ENCODE measurements at regions not wholly inside any gene's neighbourhood (a gene's known extent, or its start where the extent isn't known, plus 50 kb on each side); places are given as distances from the start of the nearest gene placed in this dataset.

DNA sequence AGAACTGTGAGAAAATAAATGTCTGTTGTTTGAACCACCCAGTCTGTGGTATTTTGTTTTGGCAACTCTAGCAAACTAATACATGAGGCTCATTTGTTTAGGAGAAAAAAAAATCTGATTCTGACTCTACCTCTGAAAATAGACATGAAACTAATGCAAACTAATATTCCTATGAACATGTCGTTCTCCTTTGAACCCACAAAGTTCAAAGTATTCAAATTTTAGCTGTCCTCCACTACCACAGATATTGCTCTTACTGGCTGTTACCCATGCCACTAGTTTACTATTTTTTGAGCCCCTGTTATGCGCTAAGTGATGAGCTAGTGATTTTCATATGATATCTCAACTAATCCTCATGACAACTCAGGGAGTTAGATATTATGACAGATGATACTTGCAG is 58.8 kb upstream of the ZNF804B start:
- Mint-ChIP-seq H3K27me3 (no peaks in the 10 kb centered on the region), H3K4me3 (no peak overlapping the region), H3K27ac (no peak overlapping the region), H3K9me3 (no peaks in the 10 kb centered on the region), H3K36me3 (ENCODE audit: low read depth) (no peaks in the 10 kb centered on the region), H3K4me1 (no peaks in the 10 kb centered on the region)
- ChIA-PET POLR2A (no interaction called here), CTCF (no interaction called here)
- DNase-seq = no peak

DNA sequence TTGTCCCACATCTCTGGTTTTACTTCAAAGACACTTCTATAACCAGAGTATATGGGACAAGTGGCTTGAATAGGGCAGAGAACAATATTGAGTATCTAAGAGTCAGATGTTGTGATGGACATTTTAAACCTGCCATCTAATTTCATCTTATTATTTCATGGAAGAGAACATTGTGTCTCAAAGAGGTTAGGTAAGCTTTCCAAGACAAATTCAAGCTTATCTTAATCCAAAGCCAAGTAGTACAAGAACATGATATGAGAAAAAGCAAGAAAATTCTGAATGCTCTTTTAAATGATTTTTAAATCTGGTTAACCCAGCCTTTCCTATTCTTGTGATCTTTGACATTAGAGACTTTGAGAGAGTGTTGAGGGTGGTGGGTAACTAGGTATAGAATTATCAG is 65.3 kb upstream of the ZNF804B start:
- H3K4me1 Mint-ChIP-seq = no peaks in the 10 kb centered on the region

DNA sequence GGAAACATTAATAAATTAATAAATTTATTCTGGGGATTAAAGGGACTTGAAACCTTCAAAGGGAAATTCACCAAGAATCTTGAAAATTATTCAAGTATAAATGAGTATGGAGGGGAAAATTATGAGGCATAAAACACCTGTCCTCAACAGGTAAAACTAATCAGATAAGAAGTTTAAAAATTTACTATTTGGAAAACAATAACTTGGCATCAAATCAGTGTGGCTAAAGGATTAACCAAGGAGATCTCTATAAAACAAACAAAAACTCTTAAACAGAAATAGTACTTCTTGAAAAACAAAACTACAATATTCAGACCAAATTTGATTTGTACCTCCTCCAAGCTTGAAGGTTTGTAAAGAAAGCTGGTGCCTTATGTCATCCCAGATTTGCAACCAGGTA is 66.4 kb upstream of the ZNF804B start:
- DNase-seq = no peak
- ChIA-PET CTCF (no interaction called here), POLR2A (no interaction called here)
- Mint-ChIP-seq H3K36me3 (ENCODE audit: low read depth) (no peaks in the 10 kb centered on the region), H3K27ac (no peak overlapping the region), H3K9me3 (no peaks in the 10 kb centered on the region), H3K27me3 (no peaks in the 10 kb centered on the region), H3K4me3 (no peak overlapping the region), H3K4me1 (no peaks in the 10 kb centered on the region)

More for the DNA sequence above, 65.3 kb upstream of the ZNF804B start:
- ChIA-PET POLR2A (no interaction called here), CTCF (no interaction called here)
- Mint-ChIP-seq H3K27ac (no peak overlapping the region), H3K36me3 (ENCODE audit: low read depth) (no peaks in the 10 kb centered on the region), H3K9me3 (no peaks in the 10 kb centered on the region), H3K27me3 (no peaks in the 10 kb centered on the region), H3K4me3 (no peak overlapping the region)
- no peak for DNase-seq

DNA sequence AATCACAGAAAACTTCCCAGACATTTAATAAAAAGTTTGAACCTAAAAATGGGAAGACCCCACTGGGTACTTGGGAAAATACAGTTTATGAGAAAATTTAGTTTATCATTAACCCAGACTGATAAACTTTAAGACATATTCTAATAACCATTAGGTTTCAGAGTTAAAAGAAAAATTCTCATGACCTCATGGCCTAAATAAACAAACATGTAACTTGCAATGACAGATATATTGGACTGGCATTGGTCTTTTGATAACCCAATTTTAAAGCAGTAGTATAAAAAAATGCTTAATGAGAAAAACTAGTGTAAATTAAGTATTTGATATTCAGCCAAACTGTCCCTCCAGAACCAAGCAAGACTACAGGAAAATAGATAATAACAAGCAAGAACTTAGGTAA is 67.0 kb upstream of the ZNF804B start:
- POLR2A ChIA-PET = no interaction called here
- DNase-seq = no peak
- no peaks in the 10 kb centered on the region for H3K27me3 Mint-ChIP-seq
- H3K9me3 Mint-ChIP-seq = no peaks in the 10 kb centered on the region
- H3K36me3 Mint-ChIP-seq (ENCODE audit: low read depth) = no peaks in the 10 kb centered on the region
- CTCF ChIA-PET = no interaction called here
- H3K4me3 Mint-ChIP-seq = no peak overlapping the region
- no peaks in the 10 kb centered on the region for H3K4me1 Mint-ChIP-seq
- H3K27ac Mint-ChIP-seq = no peak overlapping the region

DNA sequence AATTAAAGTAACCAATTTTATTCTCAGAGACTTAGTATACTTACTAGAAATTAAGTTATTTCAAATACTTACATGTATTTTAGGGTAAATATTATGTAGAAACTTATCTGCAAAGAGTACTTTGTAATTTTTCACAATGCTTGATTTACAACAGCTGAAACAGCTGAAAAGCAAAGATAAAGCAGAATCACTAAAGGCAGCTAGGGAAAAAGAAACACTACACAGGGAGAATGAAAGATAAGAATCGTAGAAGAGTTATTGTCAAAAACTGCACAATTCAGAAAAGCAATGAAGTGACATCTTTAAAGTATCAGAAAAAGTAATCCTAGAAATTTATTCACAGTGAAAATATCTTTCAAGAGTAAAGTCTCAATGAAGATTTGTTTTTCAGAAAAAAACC is 69.7 kb upstream of the ZNF804B start:
- POLR2A ChIA-PET = no interaction called here
- H3K27me3 Mint-ChIP-seq = no peaks in the 10 kb centered on the region
- CTCF ChIA-PET = no interaction called here
- no peak for DNase-seq
- H3K27ac Mint-ChIP-seq = no peak overlapping the region
- no peaks in the 10 kb centered on the region for H3K36me3 Mint-ChIP-seq (ENCODE audit: low read depth)
- peaks cover 6% of the 10 kb centered on the region for H3K9me3 Mint-ChIP-seq
- H3K4me3 Mint-ChIP-seq = no peak overlapping the region
- no peaks in the 10 kb centered on the region for H3K4me1 Mint-ChIP-seq

DNA sequence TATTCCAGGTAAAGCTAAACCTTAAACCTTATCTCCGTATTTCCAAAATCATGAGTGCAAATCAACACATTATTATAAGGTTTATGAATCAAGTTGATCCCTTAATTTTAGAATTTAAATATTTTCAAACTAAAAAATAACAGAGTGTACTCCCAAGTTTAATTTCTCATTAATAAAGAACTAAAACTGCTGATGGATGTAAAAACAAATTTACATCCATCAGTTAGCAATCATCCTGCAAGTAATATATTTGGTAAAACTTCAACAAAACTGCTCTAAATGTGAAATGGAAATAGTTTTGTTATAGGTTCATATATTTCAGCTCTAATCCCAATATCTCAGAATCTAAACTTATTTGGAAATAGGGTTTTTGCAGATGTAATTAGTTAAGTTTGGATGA is 71.3 kb upstream of the ZNF804B start:
- no peaks in the 10 kb centered on the region for H3K36me3 Mint-ChIP-seq (ENCODE audit: low read depth)
- POLR2A ChIA-PET = no interaction called here
- CTCF ChIA-PET = no interaction called here
- H3K4me1 Mint-ChIP-seq = no peaks in the 10 kb centered on the region
- no peak for DNase-seq
- H3K9me3 Mint-ChIP-seq = peaks cover 6% of the 10 kb centered on the region
- H3K4me3 Mint-ChIP-seq = no peak overlapping the region
- H3K27me3 Mint-ChIP-seq = no peaks in the 10 kb centered on the region
- H3K27ac Mint-ChIP-seq = no peak overlapping the region

DNA sequence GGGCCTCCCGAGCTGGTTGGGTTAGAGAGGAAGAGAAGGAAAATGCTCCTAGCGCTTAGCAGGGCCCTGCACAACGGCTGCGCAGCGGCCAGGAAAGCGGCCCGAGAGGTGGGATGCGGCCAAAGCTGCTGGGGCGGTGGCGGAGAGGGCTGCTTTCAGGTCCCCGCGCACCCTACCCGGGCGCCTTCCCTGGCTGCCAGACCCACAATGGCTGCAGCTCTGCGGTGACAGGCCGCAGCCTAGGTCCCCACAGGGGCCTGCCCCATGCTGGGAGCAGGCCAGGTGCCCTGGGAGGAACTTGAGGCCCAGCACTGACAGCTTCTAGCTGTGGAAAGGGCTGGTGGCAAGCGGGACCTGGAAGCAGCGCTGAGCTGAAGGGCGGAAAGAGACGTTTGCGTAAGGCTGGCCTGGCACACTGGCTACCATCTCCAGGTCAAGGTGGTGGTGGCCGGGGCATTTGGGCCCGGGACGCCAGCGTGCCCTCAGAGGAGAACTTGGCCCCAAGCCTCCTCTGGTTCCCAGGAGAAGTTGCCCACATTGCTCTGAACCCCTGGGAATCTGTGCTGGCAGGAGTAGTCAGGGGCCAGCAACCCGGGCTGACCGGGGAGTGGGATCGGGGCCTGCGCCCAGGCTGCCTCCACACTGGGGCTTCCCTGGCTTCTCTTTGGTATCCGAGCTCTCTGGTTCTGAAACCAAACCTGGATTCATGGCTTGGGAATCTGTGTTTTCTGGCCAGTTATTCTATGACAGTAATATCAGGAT is 72.9 kb upstream of the ZNF804B start:
- Mint-ChIP-seq H3K36me3 (ENCODE audit: low read depth) (no peaks in the 10 kb centered on the region), H3K9me3 (peaks cover 6% of the 10 kb centered on the region), H3K27me3 (no peaks in the 10 kb centered on the region), H3K27ac (no peak overlapping the region), H3K4me3 (no peak overlapping the region), H3K4me1 (no peaks in the 10 kb centered on the region)
- CTCF ChIA-PET = no interaction called here
- no peak for DNase-seq
- POLR2A ChIA-PET = no interaction called here

DNA sequence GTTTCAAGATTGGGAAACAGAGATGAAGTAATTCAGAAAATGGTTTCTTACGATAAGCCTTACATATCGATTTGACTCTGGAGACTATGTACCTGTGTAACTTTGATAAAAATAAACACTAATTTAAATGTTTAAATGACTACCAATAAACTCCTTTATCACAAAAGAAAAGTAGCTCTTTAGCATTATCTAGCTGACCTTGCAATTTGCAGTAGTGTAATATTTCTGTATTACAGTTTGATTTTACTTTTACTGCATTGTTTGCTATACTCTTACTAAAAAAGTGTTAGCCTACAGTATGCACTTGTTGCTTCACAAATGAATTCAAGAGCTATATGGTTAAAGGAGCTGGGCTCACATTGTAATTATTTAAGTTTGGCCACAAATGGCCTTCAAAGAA is 77.8 kb upstream of the ZNF804B start:
- Mint-ChIP-seq H3K27me3 (no peaks in the 10 kb centered on the region), H3K4me3 (no peak overlapping the region), H3K4me1 (no peaks in the 10 kb centered on the region), H3K36me3 (ENCODE audit: low read depth) (no peaks in the 10 kb centered on the region), H3K9me3 (peaks cover 6% of the 10 kb centered on the region), H3K27ac (no peak overlapping the region)
- POLR2A ChIA-PET = no interaction called here
- CTCF ChIA-PET = no interaction called here
- DNase-seq = no peak

DNA sequence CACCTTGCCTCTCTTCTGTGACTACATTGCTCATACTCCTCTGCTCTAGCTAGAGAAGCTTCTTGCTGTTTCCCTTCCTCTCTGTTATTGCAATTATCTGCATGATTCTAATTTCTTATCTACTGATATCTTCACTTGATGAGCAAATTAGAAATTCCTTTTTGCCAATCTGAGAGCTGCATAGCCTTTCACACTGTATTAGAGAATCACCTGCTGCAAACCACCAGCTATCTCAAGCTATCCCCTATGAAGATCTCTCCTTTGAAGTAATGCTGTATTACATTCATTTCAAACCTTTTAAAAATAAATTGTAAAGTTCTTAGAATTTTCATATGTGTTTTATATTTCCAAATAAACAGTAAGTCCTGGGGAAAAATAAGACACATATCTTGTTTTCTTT is 89.0 kb upstream of the ZNF804B start:
- no peaks in the 10 kb centered on the region for H3K4me1 Mint-ChIP-seq
- H3K36me3 Mint-ChIP-seq (ENCODE audit: low read depth) = no peaks in the 10 kb centered on the region
- no peak overlapping the region for H3K27ac Mint-ChIP-seq
- no peaks in the 10 kb centered on the region for H3K27me3 Mint-ChIP-seq
- DNase-seq = no peak
- no peak overlapping the region for H3K4me3 Mint-ChIP-seq
- no peaks in the 10 kb centered on the region for H3K9me3 Mint-ChIP-seq
- CTCF ChIA-PET = no interaction called here
- POLR2A ChIA-PET = no interaction called here

DNA sequence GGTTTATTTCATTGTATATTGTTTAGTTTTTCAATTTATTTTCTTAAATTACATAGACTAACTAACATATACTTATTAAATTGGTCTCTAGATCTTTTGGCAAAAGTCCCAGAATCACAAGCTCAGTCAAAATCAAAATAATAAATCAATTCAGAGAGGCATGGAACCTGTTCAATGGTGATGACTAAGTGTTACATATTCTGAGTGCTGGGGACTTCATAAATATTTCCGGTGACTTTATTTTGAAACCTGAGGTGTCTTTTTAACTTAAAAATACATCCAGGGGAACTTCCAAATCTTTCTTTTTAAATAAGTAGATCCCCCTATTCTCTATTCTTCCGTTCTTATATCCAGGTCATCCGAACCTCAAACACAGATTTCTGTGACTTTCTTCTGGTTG is 89.6 kb upstream of the ZNF804B start:
- Mint-ChIP-seq H3K27ac (no peak overlapping the region), H3K4me3 (no peak overlapping the region), H3K27me3 (no peaks in the 10 kb centered on the region), H3K4me1 (no peaks in the 10 kb centered on the region), H3K36me3 (ENCODE audit: low read depth) (no peaks in the 10 kb centered on the region), H3K9me3 (no peaks in the 10 kb centered on the region)
- ChIA-PET POLR2A (no interaction called here), CTCF (no interaction called here)
- no peak for DNase-seq

DNA sequence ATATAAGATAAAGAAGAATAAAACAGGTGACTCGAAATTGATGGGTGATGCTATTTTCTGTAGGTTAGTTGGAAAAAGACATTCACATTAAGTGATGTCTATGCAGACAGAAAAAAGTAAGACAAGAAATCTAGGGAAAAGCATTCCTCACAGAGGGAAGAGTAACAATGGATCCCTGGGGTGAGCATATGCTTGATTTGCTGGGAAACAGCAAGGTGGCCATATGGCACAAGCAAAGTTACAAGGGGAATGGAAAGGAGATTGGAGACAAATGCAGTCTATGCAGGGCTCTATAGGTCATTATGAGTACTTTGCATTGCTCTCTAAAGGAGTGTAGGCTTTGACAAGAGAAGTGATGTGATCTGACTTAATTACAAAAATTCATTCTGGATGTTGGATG is 90.9 kb upstream of the ZNF804B start:
- H3K27ac Mint-ChIP-seq = no peak overlapping the region
- no peak overlapping the region for H3K4me3 Mint-ChIP-seq

DNA sequence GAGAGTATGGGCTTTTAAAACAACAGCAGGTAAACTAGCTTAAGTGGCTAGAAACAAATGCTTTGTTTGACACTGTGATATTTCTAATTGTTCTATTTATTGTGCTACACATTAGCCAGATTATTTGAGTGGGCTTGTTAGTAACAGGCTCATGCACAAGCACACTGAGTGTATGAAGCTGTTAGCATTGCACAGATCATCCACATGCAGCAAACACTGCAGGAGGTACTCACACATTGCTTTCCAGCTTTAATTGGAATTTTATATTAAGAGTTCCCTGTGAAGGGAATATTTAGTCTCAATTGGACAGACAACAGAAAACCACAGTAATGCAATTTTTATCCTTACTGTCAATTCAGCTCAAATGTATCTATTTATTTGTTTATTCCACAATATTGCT is 92.9 kb upstream of the ZNF804B start:
- H3K4me1 Mint-ChIP-seq = no peaks in the 10 kb centered on the region
- no peak overlapping the region for H3K4me3 Mint-ChIP-seq

More for the DNA sequence above, 90.9 kb upstream of the ZNF804B start:
- Mint-ChIP-seq H3K9me3 (no peaks in the 10 kb centered on the region), H3K36me3 (ENCODE audit: low read depth) (no peaks in the 10 kb centered on the region), H3K27me3 (no peaks in the 10 kb centered on the region), H3K4me1 (no peaks in the 10 kb centered on the region)
- CTCF ChIA-PET = no interaction called here
- DNase-seq = no peak
- POLR2A ChIA-PET = no interaction called here

DNA sequence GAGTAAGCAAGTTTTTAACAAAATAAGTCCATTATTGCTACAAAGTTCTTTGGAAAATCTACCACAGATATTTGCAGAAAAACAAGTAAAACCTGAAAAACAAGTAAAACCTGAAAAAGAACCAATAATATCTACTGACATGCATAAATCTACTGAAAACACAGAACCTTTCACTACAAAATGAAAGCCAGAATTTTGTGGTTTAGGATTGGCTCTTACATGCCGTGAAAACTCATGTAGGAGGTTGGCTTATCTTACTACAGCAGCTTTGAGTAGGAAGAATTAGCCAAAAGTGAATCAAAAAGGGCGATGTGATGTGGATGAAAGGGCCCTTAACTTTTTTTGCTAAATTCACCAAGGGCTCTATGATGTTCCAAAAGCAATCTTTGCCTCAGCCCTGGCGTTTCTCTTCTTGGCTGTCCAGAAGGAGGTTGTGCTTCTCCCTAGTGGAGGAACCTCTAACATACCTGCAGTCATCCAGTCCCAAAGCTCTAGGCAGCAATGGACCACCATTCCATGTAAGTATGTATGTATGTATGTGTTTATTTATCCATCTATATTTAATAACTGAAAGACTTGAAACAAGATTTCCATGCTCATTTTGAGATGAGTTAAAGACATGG is 93.5 kb upstream of the ZNF804B start:
- ChIA-PET CTCF (no interaction called here), POLR2A (no interaction called here)
- DNase-seq = no peak
- Mint-ChIP-seq H3K36me3 (ENCODE audit: low read depth) (no peaks in the 10 kb centered on the region), H3K4me3 (no peak overlapping the region), H3K27ac (no peak overlapping the region), H3K27me3 (no peaks in the 10 kb centered on the region), H3K4me1 (no peaks in the 10 kb centered on the region), H3K9me3 (no peaks in the 10 kb centered on the region)

More for the DNA sequence above, 92.9 kb upstream of the ZNF804B start:
- Mint-ChIP-seq H3K9me3 (no peaks in the 10 kb centered on the region), H3K27me3 (no peaks in the 10 kb centered on the region), H3K27ac (no peak overlapping the region), H3K36me3 (ENCODE audit: low read depth) (no peaks in the 10 kb centered on the region)
- DNase-seq = no peak
- POLR2A ChIA-PET = no interaction called here
- CTCF ChIA-PET = no interaction called here

DNA sequence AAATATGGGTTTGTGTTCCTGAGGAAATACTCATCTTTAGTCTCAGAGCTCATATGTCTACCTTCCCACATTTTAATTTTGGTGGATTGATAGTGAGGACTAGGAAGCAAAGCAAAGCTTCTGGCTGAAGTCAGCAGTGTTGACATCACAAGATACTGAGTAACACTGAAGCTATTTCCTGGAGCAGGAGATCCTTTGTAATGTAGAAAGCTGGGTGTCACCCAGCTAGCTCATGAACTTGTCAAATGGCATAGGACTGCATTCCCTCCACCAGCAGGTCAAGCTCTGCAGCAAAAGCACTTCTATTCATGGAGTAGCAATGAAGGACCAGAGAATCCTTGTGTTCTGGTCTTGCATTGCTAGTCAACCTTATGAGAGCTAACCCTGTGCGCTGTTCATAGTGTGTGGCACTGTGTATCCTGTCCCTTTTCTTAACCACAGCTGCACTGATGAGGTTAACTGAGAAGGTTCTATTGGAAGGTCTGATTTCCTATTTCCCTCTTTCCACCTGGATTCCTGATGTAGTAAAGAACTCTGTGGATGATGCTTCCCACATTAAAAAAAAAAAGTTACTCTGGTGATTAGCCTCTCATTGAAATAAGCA is 94.8 kb upstream of the ZNF804B start:
- Mint-ChIP-seq H3K36me3 (ENCODE audit: low read depth) (no peaks in the 10 kb centered on the region), H3K27me3 (no peaks in the 10 kb centered on the region), H3K4me3 (no peak overlapping the region), H3K4me1 (no peaks in the 10 kb centered on the region), H3K9me3 (no peaks in the 10 kb centered on the region), H3K27ac (no peak overlapping the region)
- CTCF ChIA-PET = no interaction called here
- DNase-seq = no peak
- POLR2A ChIA-PET = no interaction called here
